Tibial nerve (tissue), 4 donors: ENCODE measurements at regions not wholly inside any gene's neighbourhood (a gene's known extent, or its start where the extent isn't known, plus 50 kb on each side); places are given as distances from the start of the nearest gene placed in this dataset.

Experiments
- DNase-seq, 2 donors: peaks; one replicate each; pipeline ENCODE4 v3.0.0-alpha.2; 2019; ENCODE audit warnings: low spot score in 2 of 2
- H3K27ac ChIP-seq, 4 donors: fragments of 200-600 bp; sonication (generic) in 3 of 4; one replicate each; pipeline ENCODE4 v1.5.1; 2017 to 2019; ENCODE audit warnings: mild to moderate bottlenecking in 1 of 4
- H3K27me3 ChIP-seq, 2 donors: fragments of 200-600 bp; sonication (generic) in 1 of 2; one replicate each; pipeline versions ENCODE4 v1.5.1 to v1.6.0; 2017 to 2019
- H3K36me3 ChIP-seq, 3 donors: fragments of 200-600 bp; sonication (generic); one replicate each; pipeline ENCODE4 v1.5.1; 2018 to 2019
- H3K4me1 ChIP-seq, 4 donors: fragments of 200-600 bp; sonication (generic) in 3 of 4; one replicate each; pipeline ENCODE4 v1.5.1; 2017 to 2019
- H3K4me3 ChIP-seq, 4 donors: fragments of 200-600 bp; sonication (generic) in 3 of 4; one replicate each; pipeline ENCODE4 v1.5.1; 2017 to 2019; ENCODE audit warnings: mild to moderate bottlenecking in 1 of 4, moderate library complexity in 1 of 4
- H3K9me3 ChIP-seq, 4 donors: fragments of 200-600 bp; sonication (generic) in 3 of 4; one replicate each; pipeline ENCODE4 v1.5.1; 2017 to 2019
- EP300 ChIP-seq, 2 donors: sonication (generic); formaldehyde crosslinking; IDR thresholded peaks; one replicate each; pipeline ENCODE4 v1.6.1; 2017; ENCODE audit warnings: antibody characterized with exemption in 2 of 2, mild to moderate bottlenecking in 1 of 2
- POLR2A ChIP-seq, 2 donors: fragments of 450-650 bp; IDR thresholded peaks; one replicate each; pipeline ENCODE4 v1.6.1; 2017; ENCODE audit warnings: antibody characterized with exemption in 2 of 2, mild to moderate bottlenecking in 2 of 2, moderate library complexity in 2 of 2
- WGBS, 2 donors: methylation state at CpG; one replicate each; pipeline ENCODE4 v1.1.5; 2018; 5-methylcytosine and 5-hydroxymethylcytosine counted together
- TF ChIP-seq, protein P1 (sequence below), 5 experiments: fragments of 200-600 bp in 3 of 5; fragments of 450-650 bp in 2 of 5; sonication (generic) in 3 of 5; IDR thresholded peaks; one replicate each; pipeline ENCODE4 v1.5.1; 2016 to 2019; ENCODE audit warnings: antibody characterized with exemption in 5 of 5, mild to moderate bottlenecking in 3 of 5, moderate library complexity in 2 of 5

DNA sequence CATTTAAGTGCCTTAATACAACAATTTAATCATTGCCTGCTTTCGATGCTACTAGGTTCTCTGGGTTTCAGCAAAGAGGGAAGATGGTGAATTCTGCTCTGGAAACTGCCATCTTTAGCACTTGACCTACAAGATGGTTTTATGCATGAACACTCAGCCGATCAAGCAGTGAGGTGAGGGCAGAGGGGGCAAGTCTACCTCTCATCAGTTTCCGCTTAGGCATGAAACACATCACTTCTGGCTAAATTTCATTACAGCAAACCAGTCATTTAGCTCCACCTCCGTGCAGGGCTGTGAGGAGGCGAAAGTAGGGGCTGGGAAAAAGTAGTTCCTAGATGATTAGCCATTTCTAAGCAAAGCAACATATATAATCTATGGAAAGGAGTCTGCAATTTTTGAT is 1018.0 kb downstream of the CDH18 start:
- Histone ChIP-seq H3K4me1 (no peaks in the 10 kb centered on the region), H3K27ac (no peak overlapping the region), H3K27me3 (no peaks in the 10 kb centered on the region), H3K9me3 (no peaks in the 10 kb centered on the region), H3K36me3 (no peaks in the 10 kb centered on the region), H3K4me3 (no peak overlapping the region)
- 89 to 94% methylated on average over 5 of the region's 5 CpGs for WGBS, 2 donors
- TF ChIP-seq EP300 (IDR thresholded peaks at IDR 0.05) = no peak
- no peak for TF ChIP-seq POLR2A (IDR thresholded peaks at IDR 0.05)
- TF ChIP-seq, protein P1, sequence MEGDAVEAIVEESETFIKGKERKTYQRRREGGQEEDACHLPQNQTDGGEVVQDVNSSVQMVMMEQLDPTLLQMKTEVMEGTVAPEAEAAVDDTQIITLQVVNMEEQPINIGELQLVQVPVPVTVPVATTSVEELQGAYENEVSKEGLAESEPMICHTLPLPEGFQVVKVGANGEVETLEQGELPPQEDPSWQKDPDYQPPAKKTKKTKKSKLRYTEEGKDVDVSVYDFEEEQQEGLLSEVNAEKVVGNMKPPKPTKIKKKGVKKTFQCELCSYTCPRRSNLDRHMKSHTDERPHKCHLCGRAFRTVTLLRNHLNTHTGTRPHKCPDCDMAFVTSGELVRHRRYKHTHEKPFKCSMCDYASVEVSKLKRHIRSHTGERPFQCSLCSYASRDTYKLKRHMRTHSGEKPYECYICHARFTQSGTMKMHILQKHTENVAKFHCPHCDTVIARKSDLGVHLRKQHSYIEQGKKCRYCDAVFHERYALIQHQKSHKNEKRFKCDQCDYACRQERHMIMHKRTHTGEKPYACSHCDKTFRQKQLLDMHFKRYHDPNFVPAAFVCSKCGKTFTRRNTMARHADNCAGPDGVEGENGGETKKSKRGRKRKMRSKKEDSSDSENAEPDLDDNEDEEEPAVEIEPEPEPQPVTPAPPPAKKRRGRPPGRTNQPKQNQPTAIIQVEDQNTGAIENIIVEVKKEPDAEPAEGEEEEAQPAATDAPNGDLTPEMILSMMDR (IDR thresholded peaks at IDR 0.05) = no peak
- DNase-seq = no peak

DNA sequence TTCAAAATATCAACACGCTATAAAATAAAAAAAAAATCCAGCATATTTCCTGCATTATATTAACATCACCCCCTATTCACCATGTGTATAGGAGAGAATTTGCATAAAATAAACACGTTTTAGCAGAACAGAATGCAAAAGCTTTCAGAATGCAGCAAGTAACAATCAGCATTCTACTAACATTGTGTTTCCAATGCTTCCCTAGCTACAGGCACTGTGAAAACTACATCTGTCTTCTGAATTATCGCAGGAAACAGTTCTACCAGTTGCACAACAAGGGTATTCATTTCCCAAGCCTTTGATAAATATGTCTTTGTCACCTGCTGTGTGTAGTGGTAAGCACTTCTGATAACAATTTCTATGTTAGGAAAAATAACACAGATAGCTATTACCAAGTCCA is 1015.8 kb downstream of the CDH18 start:
- H3K27ac ChIP-seq = no peak overlapping the region
- no peaks in the 10 kb centered on the region for H3K36me3 ChIP-seq
- no peaks in the 10 kb centered on the region for H3K9me3 ChIP-seq
- no peak overlapping the region for H3K4me3 ChIP-seq
- no peak for DNase-seq
- no peaks in the 10 kb centered on the region for H3K4me1 ChIP-seq
- TF ChIP-seq, protein P1 (IDR thresholded peaks at IDR 0.05) = no peak
- TF ChIP-seq EP300 (IDR thresholded peaks at IDR 0.05) (no peak), POLR2A (IDR thresholded peaks at IDR 0.05) (no peak)
- H3K27me3 ChIP-seq = no peaks in the 10 kb centered on the region
- 54 to 57% methylated on average over 3 of the region's 3 CpGs for WGBS, 2 donors

DNA sequence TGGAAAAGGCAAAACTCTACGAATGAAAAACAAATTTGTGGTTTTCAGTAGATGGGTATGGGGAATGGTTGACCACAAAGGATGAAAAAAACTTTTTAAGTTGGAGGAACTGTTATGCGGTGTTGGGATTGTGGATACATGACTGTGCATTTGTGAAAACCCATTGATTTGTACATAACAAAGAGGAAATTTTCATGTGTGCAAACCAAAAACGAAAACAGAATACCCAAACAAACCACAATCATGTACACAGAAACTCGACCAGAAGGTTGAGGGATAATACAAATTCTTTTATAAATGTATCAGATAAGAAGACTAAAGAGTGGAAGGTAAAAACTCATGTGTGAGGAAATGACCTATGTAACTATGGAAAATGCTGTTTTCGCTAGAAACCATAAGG is 1012.4 kb downstream of the CDH18 start:
- no peak overlapping the region for H3K4me3 ChIP-seq
- DNase-seq = no peak
- TF ChIP-seq EP300 (IDR thresholded peaks at IDR 0.05) (no peak), POLR2A (IDR thresholded peaks at IDR 0.05) (no peak)
- no peaks in the 10 kb centered on the region for H3K4me1 ChIP-seq
- H3K27ac ChIP-seq = no peak overlapping the region
- 71 to 79% methylated on average over 5 of the region's 5 CpGs for WGBS, 2 donors
- no peaks in the 10 kb centered on the region for H3K9me3 ChIP-seq
- H3K36me3 ChIP-seq = no peaks in the 10 kb centered on the region
- no peaks in the 10 kb centered on the region for H3K27me3 ChIP-seq

DNA sequence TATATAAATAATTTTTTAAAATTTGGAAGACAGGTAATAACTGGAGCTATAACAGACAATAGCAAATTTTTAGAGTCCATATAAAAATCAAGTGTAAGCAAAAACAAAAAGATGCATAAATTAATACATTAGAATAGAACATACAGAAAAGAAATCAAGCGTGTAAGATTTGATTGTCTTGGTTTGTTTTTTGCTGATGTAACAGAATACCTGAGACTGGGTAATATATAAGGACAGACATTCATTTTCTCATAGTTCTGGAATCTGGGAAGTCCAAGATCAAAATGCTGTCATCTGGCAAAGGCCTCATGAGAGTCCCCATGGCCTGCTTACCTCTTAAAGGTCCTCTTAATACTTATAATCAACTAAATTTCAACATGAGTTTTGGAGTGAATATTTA is 1010.1 kb downstream of the CDH18 start:
- no peak for DNase-seq
- Histone ChIP-seq H3K36me3 (no peaks in the 10 kb centered on the region), H3K4me1 (no peaks in the 10 kb centered on the region), H3K4me3 (no peak overlapping the region), H3K27me3 (no peaks in the 10 kb centered on the region), H3K27ac (no peak overlapping the region), H3K9me3 (peaks cover 0 to 6% (median 0%) of the 10 kb centered on the region in 4 donors)
- TF ChIP-seq, protein P1 (IDR thresholded peaks at IDR 0.05) = no peak
- TF ChIP-seq EP300 (IDR thresholded peaks at IDR 0.05) (no peak), POLR2A (IDR thresholded peaks at IDR 0.05) (no peak)
- 96 to 98% methylated on average over 1 of the region's 1 CpG for WGBS, 2 donors

DNA sequence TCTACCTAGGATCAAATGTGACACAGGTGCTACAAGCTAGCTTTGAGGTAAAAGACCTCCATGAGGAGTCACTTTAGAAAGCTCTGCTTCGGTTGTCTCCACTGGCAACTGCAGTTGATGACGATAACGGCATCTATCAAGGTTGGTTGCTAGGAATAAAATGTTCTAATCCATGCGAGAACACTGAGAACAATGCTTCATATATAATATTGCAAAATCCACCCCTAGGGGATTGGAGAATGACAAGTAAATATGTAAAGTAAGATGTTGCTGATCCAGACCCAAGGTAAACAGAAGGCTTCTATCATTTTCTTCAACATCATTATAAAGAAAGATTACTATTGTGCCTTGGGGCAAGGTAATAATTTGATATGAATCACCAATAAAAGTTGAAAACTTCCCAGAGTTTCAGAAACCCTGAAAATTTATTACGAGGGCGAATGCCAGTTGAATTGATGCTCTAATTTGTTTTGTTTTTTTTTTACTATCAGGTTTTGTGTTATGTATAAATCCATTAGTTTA is 1003.4 kb downstream of the CDH18 start:
- Histone ChIP-seq H3K4me1 (no peaks in the 10 kb centered on the region), H3K27me3 (no peaks in the 10 kb centered on the region), H3K9me3 (peaks cover 0 to 9% (median 0%) of the 10 kb centered on the region in 4 donors), H3K27ac (no peak overlapping the region), H3K36me3 (no peaks in the 10 kb centered on the region), H3K4me3 (no peak overlapping the region)
- 79 to 85% methylated on average over 6 of the region's 6 CpGs for WGBS, 2 donors
- no peak for TF ChIP-seq EP300 (IDR thresholded peaks at IDR 0.05)
- TF ChIP-seq POLR2A (IDR thresholded peaks at IDR 0.05) = no peak
- TF ChIP-seq, protein P1 (IDR thresholded peaks at IDR 0.05) = no peak
- DNase-seq = no peak
